ENCODE measurements at regions not wholly inside any gene's neighbourhood (a gene's known extent, or its start where the extent isn't known, plus 50 kb on each side); places are given as distances from the start of the nearest gene placed in this dataset.
"Not testable (repeated sequence)": the region's sequence is repeated elsewhere in the genome, so short reads cannot be mapped to it uniquely, and the experiment has no call there.

- peaks cover 8% of the 10 kb centered on the region for H3K4me1 ChIP-seq (ENCODE audit: low read length)
- no peak for TF ChIP-seq EZH2phosphoT487 (IDR thresholded peaks at IDR 0.05; ENCODE audit: low read depth)
- no peak for TF ChIP-seq CTCF (IDR thresholded peaks at IDR 0.05; ENCODE audit: low read depth, low read length)
Measured at GRCh38 chr4:77248805-77249204, 91.8 kb downstream of the CCNG2 start.

GRCh38 chr4:77251751-77252150 is 94.7 kb downstream of the CCNG2 start:
- Histone ChIP-seq H3K4me3 (ENCODE audit: low read length) (no peak overlapping the region), H3K27me3 (ENCODE audit: low read depth, low read length) (peaks cover 12% of the 10 kb centered on the region; the same call in 1 of the 2 replicates), H3K9ac (ENCODE audit: low read length) (no peak overlapping the region), H2AFZ (ENCODE audit: low read depth, low read length) (no peak overlapping the region), H3K4me1 (ENCODE audit: low read length) (no peaks in the 10 kb centered on the region), H3K27ac (ENCODE audit: low read length) (no peak overlapping the region), H3K9me3 (ENCODE audit: insufficient read depth, low read length) (no peaks in the 10 kb centered on the region), H3K4me2 (ENCODE audit: low read length) (no peak overlapping the region), H4K20me1 (ENCODE audit: insufficient read depth, low read length) (no peaks in the 10 kb centered on the region), H3K36me3 (replicated peaks; ENCODE audit: low read depth, low read length) (no peaks in the 10 kb centered on the region), H3K79me2 (ENCODE audit: low read length) (no peaks in the 10 kb centered on the region)
- TF ChIP-seq EZH2phosphoT487 (IDR thresholded peaks at IDR 0.05; ENCODE audit: low read depth): no peak
- TF ChIP-seq CTCF (IDR thresholded peaks at IDR 0.05; ENCODE audit: low read depth, low read length): no peak

More at GRCh38 chr4:77248805-77249204, 91.8 kb downstream of the CCNG2 start:
- H3K36me3 ChIP-seq (replicated peaks; ENCODE audit: low read depth, low read length): no peaks in the 10 kb centered on the region
- no peaks in the 10 kb centered on the region for H3K9me3 ChIP-seq (ENCODE audit: insufficient read depth, low read length)
- no peak overlapping the region for H3K4me2 ChIP-seq (ENCODE audit: low read length)
- peaks cover 12% of the 10 kb centered on the region; the same call in 1 of the 2 replicates for H3K27me3 ChIP-seq (ENCODE audit: low read depth, low read length)
- no peak overlapping the region for H2AFZ ChIP-seq (ENCODE audit: low read depth, low read length)
- H4K20me1 ChIP-seq (ENCODE audit: insufficient read depth, low read length): no peaks in the 10 kb centered on the region
- no peak overlapping the region for H3K27ac ChIP-seq (ENCODE audit: low read length)
- no peak overlapping the region for H3K9ac ChIP-seq (ENCODE audit: low read length)
- no peaks in the 10 kb centered on the region for H3K79me2 ChIP-seq (ENCODE audit: low read length)
- no peak overlapping the region for H3K4me3 ChIP-seq (ENCODE audit: low read length)

GRCh38 chr4:77263247-77263646 is 106.2 kb downstream of the CCNG2 start:
- no peak overlapping the region for H3K4me2 ChIP-seq (ENCODE audit: low read length)
- no peak overlapping the region for H3K9ac ChIP-seq (ENCODE audit: low read length)
- H3K9me3 ChIP-seq (ENCODE audit: insufficient read depth, low read length): no peaks in the 10 kb centered on the region
- H3K27ac ChIP-seq (ENCODE audit: low read length): no peak overlapping the region
- H3K79me2 ChIP-seq (ENCODE audit: low read length): no peaks in the 10 kb centered on the region
- H3K36me3 ChIP-seq (replicated peaks; ENCODE audit: low read depth, low read length): no peaks in the 10 kb centered on the region
- H2AFZ ChIP-seq (ENCODE audit: low read depth, low read length): no peak overlapping the region
- H4K20me1 ChIP-seq (ENCODE audit: insufficient read depth, low read length): no peaks in the 10 kb centered on the region
- H3K4me1 ChIP-seq (ENCODE audit: low read length): no peaks in the 10 kb centered on the region
- no peak overlapping the region for H3K4me3 ChIP-seq (ENCODE audit: low read length)
- 0 out of 2 replicates have a peak, but pooled peaks cover 4% of the 10 kb centered on the region for H3K27me3 ChIP-seq (ENCODE audit: low read depth, low read length)
- TF ChIP-seq EZH2phosphoT487 (IDR thresholded peaks at IDR 0.05; ENCODE audit: low read depth): no peak
- no peak for TF ChIP-seq CTCF (IDR thresholded peaks at IDR 0.05; ENCODE audit: low read depth, low read length)

- H2AFZ ChIP-seq (ENCODE audit: low read depth, low read length); H3K36me3 ChIP-seq (replicated peaks; ENCODE audit: low read depth, low read length); H4K20me1 ChIP-seq (ENCODE audit: insufficient read depth, low read length); H3K4me2 ChIP-seq (ENCODE audit: low read length); H3K9me3 ChIP-seq (ENCODE audit: insufficient read depth, low read length); H3K4me1 ChIP-seq (ENCODE audit: low read length); H3K27me3 ChIP-seq (ENCODE audit: low read depth, low read length); H3K9ac ChIP-seq (ENCODE audit: low read length); H3K4me3 ChIP-seq (ENCODE audit: low read length); H3K27ac ChIP-seq (ENCODE audit: low read length); H3K79me2 ChIP-seq (ENCODE audit: low read length): not testable (repeated sequence)
Measured at GRCh38 chr4:77263976-77264375, 107.0 kb downstream of the CCNG2 start.

- Histone ChIP-seq H3K27me3 (ENCODE audit: low read depth, low read length) (0 out of 2 replicates have a peak, but pooled peaks cover 3% of the 10 kb centered on the region), H4K20me1 (ENCODE audit: insufficient read depth, low read length) (no peaks in the 10 kb centered on the region), H2AFZ (ENCODE audit: low read depth, low read length) (no peak overlapping the region), H3K4me1 (ENCODE audit: low read length) (no peaks in the 10 kb centered on the region), H3K9ac (ENCODE audit: low read length) (no peak overlapping the region), H3K4me2 (ENCODE audit: low read length) (no peak overlapping the region), H3K79me2 (ENCODE audit: low read length) (no peaks in the 10 kb centered on the region), H3K4me3 (ENCODE audit: low read length) (no peak overlapping the region), H3K9me3 (ENCODE audit: insufficient read depth, low read length) (no peaks in the 10 kb centered on the region), H3K27ac (ENCODE audit: low read length) (no peak overlapping the region), H3K36me3 (replicated peaks; ENCODE audit: low read depth, low read length) (no peaks in the 10 kb centered on the region)
- no peak for TF ChIP-seq CTCF (IDR thresholded peaks at IDR 0.05; ENCODE audit: low read depth, low read length)
- TF ChIP-seq EZH2phosphoT487 (IDR thresholded peaks at IDR 0.05; ENCODE audit: low read depth): no peak
Measured at GRCh38 chr4:77264826-77265225, 107.8 kb downstream of the CCNG2 start.
